ENCODE measurements at regions not wholly inside any gene's neighbourhood (a gene's known extent, or its start where the extent isn't known, plus 50 kb on each side); places are given as distances from the start of the nearest gene placed in this dataset.
A peak's percentile ranks its signal among the peaks of the same experiment; 100 is the strongest.

- no peak for DNase-seq (ENCODE audit: low read depth)
- in situ Hi-C loops (cut with HindIII; ENCODE audit: low pct_unique_long_range_greater_than_20kb, low sequenced_read_pairs): no loop called here
Measured at GRCh38 chr12:97300891-97301290, 161.7 kb upstream of the RMST start.

DNA sequence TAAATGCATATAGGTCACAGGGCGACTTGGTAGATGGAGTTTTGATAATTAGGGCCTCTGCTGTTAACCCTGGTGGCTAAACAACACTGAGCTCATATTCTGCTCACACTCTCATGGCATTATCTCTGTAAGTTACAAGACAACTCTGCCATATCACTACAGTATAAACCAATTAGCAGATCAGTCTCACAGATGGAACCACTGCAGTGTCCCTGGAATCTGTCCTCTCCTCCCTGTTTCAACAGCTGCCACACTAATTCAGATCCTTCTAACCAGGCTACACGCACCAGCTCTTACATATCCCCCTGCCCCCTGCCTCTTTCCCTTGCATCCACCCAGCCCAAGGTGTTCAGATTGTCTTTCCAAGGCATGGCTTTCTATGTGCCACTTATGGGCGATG, 161.0 kb upstream of the RMST start:
- DNase-seq (ENCODE audit: low read depth): no peak
- in situ Hi-C loops (cut with HindIII; ENCODE audit: low pct_unique_long_range_greater_than_20kb, low sequenced_read_pairs): no loop called here

- in situ Hi-C loops (cut with HindIII; ENCODE audit: low pct_unique_long_range_greater_than_20kb, low sequenced_read_pairs): no loop called here
- no peak for DNase-seq (ENCODE audit: low read depth)
Measured at GRCh38 chr12:97305651-97306050, 157.0 kb upstream of the RMST start.

DNA sequence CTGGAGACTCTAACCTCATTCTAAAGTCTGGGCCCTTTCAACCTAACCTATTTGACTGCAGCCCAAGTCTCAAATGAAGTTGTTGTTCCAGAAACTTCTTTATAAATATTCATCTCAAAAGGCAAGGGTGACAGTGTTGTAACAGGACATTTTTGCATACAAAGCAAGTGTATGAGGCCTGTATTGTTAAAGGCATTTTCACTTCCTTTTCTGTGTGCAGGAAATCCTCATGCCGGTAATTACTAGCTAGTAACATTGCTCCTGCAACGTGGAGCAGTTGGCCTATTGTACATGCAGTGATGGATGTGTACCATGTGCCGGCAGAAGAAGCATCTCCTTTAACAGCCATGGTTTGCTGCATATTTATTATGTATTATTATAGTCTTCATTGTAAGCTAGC, 156.5 kb upstream of the RMST start:
- DNase-seq (ENCODE audit: low read depth): no peak
- in situ Hi-C loops (cut with HindIII; ENCODE audit: low pct_unique_long_range_greater_than_20kb, low sequenced_read_pairs): no loop called here

- peak; percentile 21 for DNase-seq (ENCODE audit: low read depth)
- in situ Hi-C loops (cut with HindIII; ENCODE audit: low pct_unique_long_range_greater_than_20kb, low sequenced_read_pairs): no loop called here
Measured at GRCh38 chr12:97308576-97309198, 153.9 kb upstream of the RMST start.

- no peak for DNase-seq (ENCODE audit: low read depth)
- in situ Hi-C loops (cut with HindIII; ENCODE audit: low pct_unique_long_range_greater_than_20kb, low sequenced_read_pairs): no loop called here
Measured at GRCh38 chr12:97309921-97310320, 152.7 kb upstream of the RMST start.

- in situ Hi-C loops (cut with HindIII; ENCODE audit: low pct_unique_long_range_greater_than_20kb, low sequenced_read_pairs): no loop called here
- no peak for DNase-seq (ENCODE audit: low read depth)
Measured at GRCh38 chr12:97312570-97313135, 150.0 kb upstream of the RMST start.

DNA sequence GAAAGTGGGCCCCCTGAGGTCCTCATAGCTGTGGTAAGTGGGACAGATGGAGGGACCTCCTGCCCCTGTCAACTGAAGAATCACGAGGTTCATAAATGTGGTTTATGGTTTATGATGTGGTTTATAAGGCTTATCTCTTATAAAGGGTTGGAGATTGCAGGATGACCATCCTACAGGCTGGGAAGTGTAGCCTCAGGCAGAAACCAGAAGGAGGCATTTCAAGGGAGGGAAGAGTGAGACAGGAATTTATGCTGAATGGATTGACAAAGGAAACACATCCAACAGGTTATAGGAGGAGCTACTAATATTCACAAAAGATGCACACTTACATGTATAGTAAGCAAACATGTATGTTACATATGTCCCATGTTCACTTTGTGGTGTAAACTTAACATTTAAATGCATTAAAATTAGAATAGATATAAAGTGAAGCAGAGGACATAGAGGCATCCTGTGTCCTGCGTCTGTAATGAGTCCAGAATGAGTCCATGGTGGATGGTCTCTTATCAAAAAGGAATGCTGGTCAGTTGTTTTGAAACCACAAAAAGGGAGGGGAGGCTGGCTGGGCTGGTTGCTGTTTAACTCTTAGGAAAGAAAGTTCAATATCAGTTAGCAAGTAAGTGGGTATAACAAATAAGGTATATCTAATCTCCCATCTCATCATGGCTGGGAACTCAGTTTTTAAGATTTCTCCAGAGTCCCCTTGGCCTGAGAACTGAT, 149.0 kb upstream of the RMST start:
- peak; percentile 1 for DNase-seq (ENCODE audit: low read depth)
- in situ Hi-C loops (cut with HindIII; ENCODE audit: low pct_unique_long_range_greater_than_20kb, low sequenced_read_pairs): no loop called here

GRCh38 chr12:97316321-97316720, 146.3 kb upstream of the RMST start:
- in situ Hi-C loops (cut with HindIII; ENCODE audit: low pct_unique_long_range_greater_than_20kb, low sequenced_read_pairs): no loop called here
- no peak for DNase-seq (ENCODE audit: low read depth)

DNA sequence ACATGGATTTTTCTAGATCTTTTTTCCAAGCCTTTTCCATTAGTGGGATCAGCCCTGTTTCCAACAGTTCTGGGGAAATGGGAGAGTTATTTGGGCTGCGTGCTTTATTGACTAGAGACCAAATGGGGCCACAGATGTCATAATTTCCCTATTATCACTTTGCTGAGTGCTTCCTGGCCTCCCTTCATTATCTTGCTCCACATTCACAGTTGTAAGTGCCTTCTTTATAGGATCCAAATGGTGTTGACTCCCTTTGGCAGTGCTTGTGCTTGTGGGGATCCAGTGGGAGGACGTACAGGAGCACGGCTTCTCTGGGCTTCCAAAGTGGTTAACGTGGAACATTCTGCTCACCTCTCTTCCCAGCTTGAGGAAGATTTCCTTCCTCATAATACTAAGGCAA, 141.0 kb upstream of the RMST start:
- in situ Hi-C loops (cut with HindIII; ENCODE audit: low pct_unique_long_range_greater_than_20kb, low sequenced_read_pairs): no loop called here
- no peak for DNase-seq (ENCODE audit: low read depth)

GRCh38 chr12:97322388-97322787, 140.2 kb upstream of the RMST start:
- in situ Hi-C loops (cut with HindIII; ENCODE audit: low pct_unique_long_range_greater_than_20kb, low sequenced_read_pairs): no loop called here
- DNase-seq (ENCODE audit: low read depth): no peak

- in situ Hi-C loops (cut with HindIII; ENCODE audit: low pct_unique_long_range_greater_than_20kb, low sequenced_read_pairs): no loop called here
- no peak for DNase-seq (ENCODE audit: low read depth)
Measured at GRCh38 chr12:97323154-97323553, 139.4 kb upstream of the RMST start.

DNA sequence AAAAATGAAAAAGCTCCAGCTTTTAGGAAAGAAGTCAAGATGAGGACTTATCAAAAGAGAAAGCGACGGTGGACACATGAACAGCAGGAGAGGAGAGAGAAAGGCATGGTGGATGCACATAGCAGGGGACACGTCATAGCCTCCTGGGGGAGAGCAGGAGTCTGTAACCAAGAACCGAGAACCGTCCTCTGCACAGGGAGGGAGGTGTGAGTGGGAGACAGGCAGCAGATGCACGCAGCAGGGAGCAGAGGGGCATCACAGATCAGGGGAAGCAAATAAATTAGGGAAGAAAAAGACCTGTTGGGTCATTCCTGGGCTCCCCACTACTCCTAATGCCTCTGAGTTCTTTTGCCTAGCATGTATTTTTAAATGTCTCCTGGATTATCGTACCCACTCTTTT, 138.1 kb upstream of the RMST start:
- in situ Hi-C loops (cut with HindIII; ENCODE audit: low pct_unique_long_range_greater_than_20kb, low sequenced_read_pairs): no loop called here

GRCh38 chr12:97335115-97335514, 127.5 kb upstream of the RMST start:
- no peak for DNase-seq (ENCODE audit: low read depth)
- in situ Hi-C loops (cut with HindIII; ENCODE audit: low pct_unique_long_range_greater_than_20kb, low sequenced_read_pairs): no loop called here

More for the DNA sequence above, 138.1 kb upstream of the RMST start:
- no peak for DNase-seq (ENCODE audit: low read depth)

- no peak for DNase-seq (ENCODE audit: low read depth)
- in situ Hi-C loops (cut with HindIII; ENCODE audit: low pct_unique_long_range_greater_than_20kb, low sequenced_read_pairs): no loop called here
Measured at GRCh38 chr12:97336900-97337751, 125.5 kb upstream of the RMST start.

DNA sequence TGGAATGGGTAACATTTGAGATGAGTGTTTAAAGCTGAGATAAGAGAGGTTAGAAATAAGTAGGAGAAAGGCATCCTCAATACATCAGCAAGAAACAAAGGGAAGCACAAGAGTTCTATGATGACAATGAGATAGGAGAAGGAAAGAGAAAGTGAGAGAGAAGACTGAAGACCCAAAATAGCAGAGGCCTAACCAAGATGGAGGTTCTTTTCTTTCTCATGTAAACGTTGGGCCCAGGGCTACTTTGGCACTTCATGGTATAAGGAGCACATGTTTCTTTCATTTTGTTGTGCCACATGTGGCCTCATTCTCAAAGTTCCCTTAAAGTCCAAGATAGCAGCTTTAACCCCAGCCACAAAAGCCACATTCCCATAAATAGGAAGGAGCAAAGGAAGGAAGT, 120.5 kb upstream of the RMST start:
- in situ Hi-C loops (cut with HindIII; ENCODE audit: low pct_unique_long_range_greater_than_20kb, low sequenced_read_pairs): no loop called here
- no peak for DNase-seq (ENCODE audit: low read depth)

GRCh38 chr12:97347956-97348355, 114.6 kb upstream of the RMST start:
- in situ Hi-C loops (cut with HindIII; ENCODE audit: low pct_unique_long_range_greater_than_20kb, low sequenced_read_pairs): no loop called here
- DNase-seq (ENCODE audit: low read depth): no peak

DNA sequence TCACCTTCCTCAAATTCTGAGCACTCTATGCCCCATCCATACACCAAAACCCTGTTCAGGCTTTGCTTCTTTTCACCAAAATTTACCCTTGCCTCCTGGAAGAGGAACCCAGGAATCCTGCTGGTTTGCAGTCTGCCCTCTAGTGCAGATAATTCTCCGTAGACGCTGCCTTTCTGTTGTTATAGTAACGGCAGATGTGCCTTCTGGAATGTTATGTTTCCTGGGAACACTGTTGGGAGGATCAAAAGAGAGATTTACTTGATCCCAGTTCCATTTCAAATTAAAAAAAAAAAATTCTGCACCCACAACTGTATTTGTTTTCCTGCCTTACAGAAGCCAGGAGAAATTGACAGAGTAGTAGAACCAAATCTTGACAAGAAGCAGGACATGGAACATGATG, 104.2 kb upstream of the RMST start:
- no peak for DNase-seq (ENCODE audit: low read depth)
- in situ Hi-C loops (cut with HindIII; ENCODE audit: low pct_unique_long_range_greater_than_20kb, low sequenced_read_pairs): no loop called here
